WTC11 (cell line): ENCODE measurements at regions not wholly inside any gene's neighbourhood (a gene's known extent, or its start where the extent isn't known, plus 50 kb on each side); places are given as distances from the start of the nearest gene placed in this dataset.
"Not testable (repeated sequence)": the region's sequence is repeated elsewhere in the genome, so short reads cannot be mapped to it uniquely, and the experiment has no call there.

ENCODE experiments used
- ATAC-seq: fragments of 200-7000 bp; cut with Tn5 transposase; 2 replicates; pipeline ENCODE4 v1.10.0; 2021; ENCODE audit warnings: mild to moderate bottlenecking, moderate library complexity
- CTCF ChIA-PET: fragments of 300-600 bp; sonication (Branson Sonifier 250); formaldehyde crosslinking; loops from one replicate; lab custom pipeline; 2021; ENCODE audit warnings: antibody characterized with exemption; lab: Charles Lee
- POLR2A ChIA-PET: fragments of 350-600 bp; sonication (Branson Sonifier 250); formaldehyde crosslinking; loops from one replicate; lab custom pipeline; 2021; ENCODE audit warnings: antibody characterized with exemption; lab: Charles Lee
- DNase-seq: peaks from one replicate; pipeline ENCODE4 v3.0.0; 2021; ENCODE audit warnings: low spot score
- H3K27ac Mint-ChIP-seq: 2 replicates; pipeline ENCODE4 v1.8.0; 2021; ENCODE audit warnings: mixed read lengths
- H3K27me3 Mint-ChIP-seq: 2 replicates; pipeline ENCODE4 v1.8.0; 2021; ENCODE audit warnings: low read depth, mild to moderate bottlenecking, moderate library complexity, mixed read lengths
- H3K36me3 Mint-ChIP-seq: 2 replicates; pipeline ENCODE4 v1.8.0; 2021; ENCODE audit warnings: mixed read lengths
- H3K4me1 Mint-ChIP-seq: 2 replicates; pipeline ENCODE4 v1.8.0; 2022; ENCODE audit warnings: mixed read lengths
- H3K4me3 Mint-ChIP-seq: 2 replicates; pipeline ENCODE4 v1.8.0; 2021; ENCODE audit warnings: mild to moderate bottlenecking, moderate library complexity, mixed read lengths
- H3K9me3 Mint-ChIP-seq: 2 replicates; pipeline ENCODE4 v1.8.0; 2021; ENCODE audit warnings: mixed read lengths
- CREB1 ChIP-seq: sonication (generic); formaldehyde crosslinking; IDR thresholded peaks from 2 replicates; pipeline ENCODE4 v1.8.0; 2023; ENCODE audit warnings: mild to moderate bottlenecking, missing genetic modification reagents
- EMX1 ChIP-seq: fragments of 250-450 bp; sonication (Bioruptor Pico); IDR thresholded peaks from 2 replicates; pipeline ENCODE4 v1.8.0; 2021; ENCODE audit warnings: mild to moderate bottlenecking
- FOXJ3 ChIP-seq: sonication (generic); formaldehyde crosslinking; IDR thresholded peaks from 2 replicates; pipeline ENCODE4 v1.9.0; 2021; ENCODE audit warnings: missing genetic modification reagents, mild to moderate bottlenecking, borderline replicate concordance
- FOXP1 ChIP-seq: sonication (generic); formaldehyde crosslinking; IDR thresholded peaks from 2 replicates; pipeline ENCODE4 v1.8.0; 2022; ENCODE audit warnings: missing genetic modification reagents, mild to moderate bottlenecking, moderate library complexity, borderline replicate concordance
- MXD4 ChIP-seq: fragments of 250-450 bp; sonication (Bioruptor Pico); IDR thresholded peaks from 2 replicates; pipeline ENCODE4 v1.8.0; 2021; ENCODE audit warnings: mild to moderate bottlenecking, moderate library complexity, borderline replicate concordance
- MYBL2 ChIP-seq: sonication (generic); formaldehyde crosslinking; IDR thresholded peaks from 2 replicates; pipeline ENCODE4 v1.8.1; 2023; ENCODE audit warnings: mild to moderate bottlenecking, moderate library complexity, missing genetic modification reagents
- NFATC4 ChIP-seq: fragments of 250-450 bp; sonication (Bioruptor Pico); IDR thresholded peaks from 2 replicates; pipeline ENCODE4 v1.9.0; 2021; ENCODE audit warnings: mild to moderate bottlenecking
- NFE2L1 ChIP-seq: sonication (generic); formaldehyde crosslinking; IDR thresholded peaks from 2 replicates; pipeline ENCODE4 v1.8.1; 2023; ENCODE audit warnings: missing genetic modification reagents
- NR1H2 ChIP-seq: sonication (generic); formaldehyde crosslinking; IDR thresholded peaks from 2 replicates; pipeline ENCODE4 v1.9.0; 2021; ENCODE audit warnings: mild to moderate bottlenecking, moderate library complexity, missing genetic modification reagents
- NR3C1 ChIP-seq: sonication (generic); formaldehyde crosslinking; conservative IDR thresholded peaks from 2 replicates; pipeline ENCODE4 v1.8.1; 2023; ENCODE audit warnings: low read depth, mild to moderate bottlenecking, missing genetic modification reagents
- SMAD4 ChIP-seq: sonication (generic); formaldehyde crosslinking; IDR thresholded peaks from 2 replicates; pipeline ENCODE4 v1.8.0; 2022; ENCODE audit warnings: mild to moderate bottlenecking, missing genetic modification reagents
- TCF7 ChIP-seq: sonication (generic); formaldehyde crosslinking; IDR thresholded peaks from 2 replicates; pipeline ENCODE4 v1.8.0; 2022; ENCODE audit warnings: mild to moderate bottlenecking, low read depth, missing genetic modification reagents, moderate library complexity
- TEAD4 ChIP-seq: sonication (generic); formaldehyde crosslinking; IDR thresholded peaks from 2 replicates; pipeline ENCODE4 v1.8.0; 2022; ENCODE audit warnings: mild to moderate bottlenecking, missing genetic modification reagents
- TP53 ChIP-seq: sonication (generic); formaldehyde crosslinking; IDR thresholded peaks from 2 replicates; pipeline ENCODE4 v1.8.1; 2023; ENCODE audit warnings: mild to moderate bottlenecking, missing genetic modification reagents
- ZNF138 ChIP-seq: sonication (generic); formaldehyde crosslinking; conservative IDR thresholded peaks from 2 replicates; pipeline ENCODE4 v1.8.1; 2022; ENCODE audit warnings: mild to moderate bottlenecking, moderate library complexity, missing genetic modification reagents
- ZNF263 ChIP-seq: sonication (generic); formaldehyde crosslinking; IDR thresholded peaks from 2 replicates; pipeline ENCODE4 v1.8.1; 2022; ENCODE audit warnings: low read depth, mild to moderate bottlenecking, moderate library complexity, missing genetic modification reagents
- ZNF317 ChIP-seq: sonication (generic); formaldehyde crosslinking; IDR thresholded peaks from 2 replicates; pipeline ENCODE4 v1.8.1; 2023; ENCODE audit warnings: low read depth, mild to moderate bottlenecking, moderate library complexity, missing genetic modification reagents, borderline replicate concordance
- TF ChIP-seq, protein P1 (sequence below): fragments of 250-450 bp; sonication (Bioruptor Pico); IDR thresholded peaks from 2 replicates; pipeline ENCODE4 v1.9.0; 2021; ENCODE audit warnings: mild to moderate bottlenecking
- TF ChIP-seq, protein P2 (sequence below): fragments of 250-450 bp; sonication (Bioruptor Pico); IDR thresholded peaks from 2 replicates; pipeline ENCODE4 v1.9.0; 2021; ENCODE audit warnings: moderate library complexity, mild to moderate bottlenecking, inconsistent platforms, borderline replicate concordance
- TF ChIP-seq, protein P3 (sequence below): sonication (generic); formaldehyde crosslinking; IDR thresholded peaks from 2 replicates; pipeline ENCODE4 v1.8.1; 2022; ENCODE audit warnings: mild to moderate bottlenecking, missing genetic modification reagents, moderate library complexity, borderline replicate concordance
- TF ChIP-seq, protein P4 (sequence below): sonication (generic); formaldehyde crosslinking; IDR thresholded peaks from 2 replicates; pipeline ENCODE4 v1.8.0; 2022; ENCODE audit warnings: mild to moderate bottlenecking, missing genetic modification reagents
- TF ChIP-seq, protein P5 (sequence below): sonication (generic); formaldehyde crosslinking; IDR thresholded peaks from 2 replicates; pipeline ENCODE4 v1.8.1; 2023; ENCODE audit warnings: mild to moderate bottlenecking, moderate library complexity, missing genetic modification reagents

DNA sequence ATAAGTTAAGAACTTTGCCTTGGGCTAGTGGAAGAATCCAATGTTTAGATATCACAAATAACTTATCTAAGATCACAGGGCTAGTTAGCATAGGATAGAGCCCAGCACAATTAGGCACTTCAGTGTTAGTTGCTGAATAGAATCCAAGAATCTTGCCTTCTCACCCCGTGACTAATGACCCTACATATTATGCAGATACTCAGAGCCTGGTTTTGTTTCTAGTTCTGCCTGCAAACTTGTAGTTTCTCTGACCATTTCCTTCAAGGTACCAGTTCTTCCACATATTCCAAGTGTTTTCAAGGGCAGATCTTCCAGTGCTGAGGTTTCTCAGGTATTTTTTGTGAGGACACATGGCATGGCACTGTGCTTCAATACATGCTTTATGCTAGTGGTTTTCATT lies 239.3 kb downstream of the KCNK2 start (continued):
- no peak for TF ChIP-seq ZNF138 (CRISPR knock-in tag)

DNA sequence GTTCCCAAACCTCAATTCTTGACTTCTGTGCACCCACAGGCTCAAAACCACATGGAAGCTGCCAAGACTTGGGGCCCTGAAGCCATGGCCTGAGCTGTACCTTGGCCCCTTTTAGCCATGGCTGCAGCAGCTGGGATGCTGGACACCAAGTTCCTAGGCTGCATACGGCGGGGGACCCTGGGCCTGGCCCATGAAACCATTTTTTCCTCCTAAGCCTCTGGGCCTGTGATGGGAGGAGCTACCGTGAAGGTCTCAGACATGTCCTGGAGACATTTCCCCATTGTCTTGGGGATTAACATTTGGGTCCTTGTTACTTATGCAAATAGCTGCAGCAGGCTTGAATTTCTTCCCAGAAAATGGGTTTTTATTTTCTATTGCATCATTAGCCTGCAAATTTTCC lies 241.5 kb downstream of the KCNK2 start:
- H3K27me3 Mint-ChIP-seq, H3K27ac Mint-ChIP-seq, ATAC-seq, H3K4me3 Mint-ChIP-seq, CTCF ChIA-PET, DNase-seq, POLR2A ChIA-PET, H3K4me1 Mint-ChIP-seq: not testable (repeated sequence)
- Mint-ChIP-seq H3K9me3 (peaks cover 51% of the 10 kb centered on the region), H3K36me3 (peaks cover 32% of the 10 kb centered on the region)

DNA sequence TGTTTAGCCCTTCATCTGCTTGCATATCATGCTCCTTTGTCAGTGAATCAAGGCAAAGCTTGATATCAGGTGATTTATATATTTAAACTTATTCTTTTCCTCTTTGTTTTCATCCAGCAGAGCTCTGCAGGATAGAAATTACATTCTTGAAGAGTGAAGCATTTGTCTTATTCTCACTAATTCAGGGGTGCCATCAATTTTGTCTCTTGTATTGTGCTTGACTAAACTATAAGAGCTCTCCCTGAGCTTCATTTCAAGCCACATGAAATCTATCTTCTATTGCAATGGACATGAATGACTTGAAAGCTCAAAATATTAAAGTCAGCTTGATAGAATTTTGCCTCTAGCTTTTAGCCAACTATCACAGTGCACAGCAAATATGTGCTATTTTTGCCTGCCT lies 236.7 kb upstream of the KCTD3 start:
- ATAC-seq (no peak), DNase-seq (no peak)
- Mint-ChIP-seq H3K27ac (no peak overlapping the region), H3K4me3 (no peak overlapping the region), H3K27me3 (no peaks in the 10 kb centered on the region), H3K9me3 (peaks cover 24% of the 10 kb centered on the region), H3K36me3 (peaks cover 6% of the 10 kb centered on the region; the same call in 1 of the 2 replicates), H3K4me1 (no peaks in the 10 kb centered on the region)
- POLR2A ChIA-PET = no interaction called here
- CTCF ChIA-PET = no interaction called here
- no peak for TF ChIP-seq NR3C1 (CRISPR knock-in tag)
- TF ChIP-seq, protein P1, sequence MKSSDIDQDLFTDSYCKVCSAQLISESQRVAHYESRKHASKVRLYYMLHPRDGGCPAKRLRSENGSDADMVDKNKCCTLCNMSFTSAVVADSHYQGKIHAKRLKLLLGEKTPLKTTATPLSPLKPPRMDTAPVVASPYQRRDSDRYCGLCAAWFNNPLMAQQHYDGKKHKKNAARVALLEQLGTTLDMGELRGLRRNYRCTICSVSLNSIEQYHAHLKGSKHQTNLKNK (CRISPR knock-in tag) = no peak
- TF ChIP-seq, protein P2, sequence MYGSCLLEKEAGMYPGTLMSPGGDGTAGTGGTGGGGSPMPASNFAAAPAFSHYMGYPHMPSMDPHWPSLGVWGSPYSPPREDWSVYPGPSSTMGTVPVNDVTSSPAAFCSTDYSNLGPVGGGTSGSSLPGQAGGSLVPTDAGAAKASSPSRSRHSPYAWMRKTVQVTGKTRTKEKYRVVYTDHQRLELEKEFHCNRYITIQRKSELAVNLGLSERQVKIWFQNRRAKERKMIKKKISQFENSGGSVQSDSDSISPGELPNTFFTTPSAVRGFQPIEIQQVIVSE (CRISPR knock-in tag) = no peak
- no peak for TF ChIP-seq NFATC4 (CRISPR knock-in tag)
- TF ChIP-seq EMX1 (CRISPR knock-in tag) = no peak
- TF ChIP-seq SMAD4 (CRISPR knock-in tag) = no peak
- no peak for TF ChIP-seq TEAD4 (CRISPR knock-in tag)
- no peak for TF ChIP-seq NFE2L1 (CRISPR knock-in tag)
- TF ChIP-seq MYBL2 = no peak
- TF ChIP-seq ZNF263 (CRISPR knock-in tag) = no peak
- TF ChIP-seq, protein P3, sequence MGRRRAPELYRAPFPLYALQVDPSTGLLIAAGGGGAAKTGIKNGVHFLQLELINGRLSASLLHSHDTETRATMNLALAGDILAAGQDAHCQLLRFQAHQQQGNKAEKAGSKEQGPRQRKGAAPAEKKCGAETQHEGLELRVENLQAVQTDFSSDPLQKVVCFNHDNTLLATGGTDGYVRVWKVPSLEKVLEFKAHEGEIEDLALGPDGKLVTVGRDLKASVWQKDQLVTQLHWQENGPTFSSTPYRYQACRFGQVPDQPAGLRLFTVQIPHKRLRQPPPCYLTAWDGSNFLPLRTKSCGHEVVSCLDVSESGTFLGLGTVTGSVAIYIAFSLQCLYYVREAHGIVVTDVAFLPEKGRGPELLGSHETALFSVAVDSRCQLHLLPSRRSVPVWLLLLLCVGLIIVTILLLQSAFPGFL (CRISPR knock-in tag) = no peak
- no peak for TF ChIP-seq CREB1
- no peak for TF ChIP-seq NR1H2 (CRISPR knock-in tag)
- TF ChIP-seq, protein P4, sequence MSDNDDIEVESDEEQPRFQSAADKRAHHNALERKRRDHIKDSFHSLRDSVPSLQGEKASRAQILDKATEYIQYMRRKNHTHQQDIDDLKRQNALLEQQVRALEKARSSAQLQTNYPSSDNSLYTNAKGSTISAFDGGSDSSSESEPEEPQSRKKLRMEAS (CRISPR knock-in tag) = no peak
- TF ChIP-seq MXD4 (CRISPR knock-in tag) = no peak
- no peak for TF ChIP-seq FOXP1 (CRISPR knock-in tag)
- TF ChIP-seq, protein P5, sequence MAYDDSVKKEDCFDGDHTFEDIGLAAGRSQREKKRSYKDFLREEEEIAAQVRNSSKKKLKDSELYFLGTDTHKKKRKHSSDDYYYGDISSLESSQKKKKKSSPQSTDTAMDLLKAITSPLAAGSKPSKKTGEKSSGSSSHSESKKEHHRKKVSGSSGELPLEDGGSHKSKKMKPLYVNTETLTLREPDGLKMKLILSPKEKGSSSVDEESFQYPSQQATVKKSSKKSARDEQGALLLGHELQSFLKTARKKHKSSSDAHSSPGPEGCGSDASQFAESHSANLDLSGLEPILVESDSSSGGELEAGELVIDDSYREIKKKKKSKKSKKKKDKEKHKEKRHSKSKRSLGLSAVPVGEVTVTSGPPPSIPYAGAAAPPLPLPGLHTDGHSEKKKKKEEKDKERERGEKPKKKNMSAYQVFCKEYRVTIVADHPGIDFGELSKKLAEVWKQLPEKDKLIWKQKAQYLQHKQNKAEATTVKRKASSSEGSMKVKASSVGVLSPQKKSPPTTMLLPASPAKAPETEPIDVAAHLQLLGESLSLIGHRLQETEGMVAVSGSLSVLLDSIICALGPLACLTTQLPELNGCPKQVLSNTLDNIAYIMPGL (CRISPR knock-in tag) = no peak

DNA sequence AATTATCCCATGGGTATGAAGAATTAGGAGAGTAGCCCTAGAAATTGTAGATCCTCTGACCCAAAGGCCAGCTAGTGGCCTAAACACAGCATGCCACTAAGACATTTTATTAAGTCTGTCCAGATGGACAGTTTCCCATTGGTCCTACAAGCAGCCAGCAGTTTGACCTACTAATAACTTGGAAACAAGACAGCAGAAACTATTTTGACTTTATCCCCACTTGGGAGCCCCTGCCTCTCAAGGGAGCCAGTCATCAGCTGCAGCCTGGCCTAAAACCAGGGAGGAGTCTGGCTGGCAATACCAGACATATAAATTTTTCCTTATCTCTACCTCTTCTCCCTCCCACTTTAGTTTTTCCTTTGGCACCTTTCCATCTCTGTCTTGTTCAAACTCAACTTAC lies 222.6 kb upstream of the KCTD3 start:
- ChIA-PET CTCF (no interaction called here), POLR2A (no interaction called here)
- no peak for ATAC-seq
- Mint-ChIP-seq H3K4me3 (no peak overlapping the region), H3K36me3 (no peaks in the 10 kb centered on the region), H3K27me3 (no peaks in the 10 kb centered on the region), H3K27ac (no peak overlapping the region; the same call in 1 of the 2 replicates), H3K4me1 (peaks cover 3% of the 10 kb centered on the region; the same call in 1 of the 2 replicates), H3K9me3 (no peaks in the 10 kb centered on the region)
- TF ChIP-seq ZNF317 (CRISPR knock-in tag) (no peak), FOXJ3 (CRISPR knock-in tag) (no peak), TEAD4 (CRISPR knock-in tag) (no peak), TP53 (CRISPR knock-in tag) (no peak), TCF7 (CRISPR knock-in tag) (no peak)
- TF ChIP-seq, protein P3 (CRISPR knock-in tag) = no peak
- no peak for DNase-seq
